Ishikawa (cell line): ENCODE measurements at regions not wholly inside any gene's neighbourhood (a gene's known extent, or its start where the extent isn't known, plus 50 kb on each side); places are given as distances from the start of the nearest gene placed in this dataset.

ENCODE experiments used
- CEBPB ChIP-seq: IDR thresholded peaks from 2 replicates; pipeline ENCODE4 v1.6.1; 2012
- CREB1 ChIP-seq: IDR thresholded peaks from 2 replicates; pipeline ENCODE4 v1.6.1; 2012; ENCODE audit warnings: low read depth
- EGR1 ChIP-seq: IDR thresholded peaks from 2 replicates; pipeline ENCODE4 v1.6.1; 2012
- EP300 ChIP-seq: IDR thresholded peaks from 2 replicates; pipeline ENCODE4 v1.6.1; 2012; ENCODE audit warnings: borderline replicate concordance
- FOXM1 ChIP-seq: IDR thresholded peaks from 2 replicates; pipeline ENCODE4 v1.6.1; 2012; ENCODE audit warnings: low read depth, borderline replicate concordance
- NFIC ChIP-seq: IDR thresholded peaks from 2 replicates; pipeline ENCODE4 v1.6.1; 2012
- RAD21 ChIP-seq: IDR thresholded peaks from 2 replicates; pipeline ENCODE4 v1.6.1; 2012; ENCODE audit warnings: low read depth
- REST ChIP-seq: IDR thresholded peaks from 2 replicates; pipeline ENCODE4 v1.6.1; 2012; ENCODE audit warnings: low read depth, mild to moderate bottlenecking
- TAF1 ChIP-seq: IDR thresholded peaks from 2 replicates; pipeline ENCODE4 v1.6.1; 2012; ENCODE audit warnings: low read depth, mild to moderate bottlenecking
- TCF12 ChIP-seq: IDR thresholded peaks from 2 replicates; pipeline ENCODE4 v1.6.1; 2012; ENCODE audit warnings: low read depth
- TEAD4 ChIP-seq: IDR thresholded peaks from 2 replicates; pipeline ENCODE4 v1.6.1; 2012
- USF1 ChIP-seq: IDR thresholded peaks from 2 replicates; pipeline ENCODE4 v1.6.1; 2012
- ZBTB7A ChIP-seq: IDR thresholded peaks from 2 replicates; pipeline ENCODE4 v1.6.1; 2012; ENCODE audit warnings: low read depth

GRCh38 chr2:215522237-215522636, 86.4 kb upstream of the FN1 start:
- TF ChIP-seq TEAD4 (no peak), CEBPB (no peak), EP300 (no peak), RAD21 (no peak), USF1 (no peak), ZBTB7A (no peak), NFIC (no peak), REST (no peak), EGR1 (no peak), CREB1 (no peak), FOXM1 (no peak), TCF12 (no peak), TAF1 (no peak)
